IMR-90 (cell line): ENCODE measurements at regions not wholly inside any gene's neighbourhood (a gene's known extent, or its start where the extent isn't known, plus 50 kb on each side); places are given as distances from the start of the nearest gene placed in this dataset.

ENCODE experiments used
- ATAC-seq: fragments of 200-7000 bp; cut with Tn5 transposase; 2 replicates; pipeline ENCODE4 v1.9.1; 2020; ENCODE audit warnings: low read depth, mild to moderate bottlenecking, moderate library complexity
- BruUV-seq: library from RNA; stranded (reverse); fragments of 400-500 nt; replicated peaks from 2 replicates; lab custom pipeline; 2021; lab: Mats Ljungman, UMichigan
- CTCF ChIA-PET: fragments of 300-600 bp; formaldehyde crosslinking; extraction: SDS; loops from one replicate; lab custom pipeline; 2021; ENCODE audit warnings: antibody characterized with exemption; lab: Yijun Ruan, JAX
- POLR2A ChIA-PET: fragments of 300-600 bp; sonication (Branson Sonifier 250); formaldehyde crosslinking; loops from one replicate; lab custom pipeline; 2022; ENCODE audit warnings: antibody characterized with exemption; ENCODE audit not compliant: unreplicated experiment; lab: Charles Lee
- DNase-seq: peaks from one replicate; pipeline ENCODE4 v3.0.0; 2013
- H2AFZ ChIP-seq: replicated peaks from 2 replicates; pipeline ENCODE3; 2013; ENCODE audit warnings: low read length, mild to moderate bottlenecking; ENCODE audit not compliant: poor library complexity
- H2AK5ac ChIP-seq: 2 replicates; pipeline ENCODE4 v1.6.1; 2013; ENCODE audit warnings: low read depth, low read length, inconsistent platforms
- H2AK9ac ChIP-seq: replicated peaks from 2 replicates; pipeline ENCODE3; 2013; ENCODE audit warnings: mild to moderate bottlenecking, low read depth, low read length, moderate library complexity; ENCODE audit not compliant: poor library complexity
- H2BK120ac ChIP-seq: 2 replicates; pipeline ENCODE4 v1.6.1; 2013; ENCODE audit warnings: low read depth, low read length, inconsistent platforms
- H2BK15ac ChIP-seq: 3 replicates; pipeline ENCODE4 v1.6.1; 2013; ENCODE audit warnings: low read depth, low read length, inconsistent platforms
- H2BK20ac ChIP-seq: 2 replicates; pipeline ENCODE4 v1.6.1; 2013; ENCODE audit warnings: low read depth, mild to moderate bottlenecking, inconsistent platforms, low read length, moderate library complexity
- H2BK5ac ChIP-seq: 2 replicates; pipeline ENCODE4 v1.6.1; 2013; ENCODE audit warnings: mild to moderate bottlenecking, low read depth, low read length, inconsistent platforms; ENCODE audit not compliant: poor library complexity, severe bottlenecking
- H3K14ac ChIP-seq: replicated peaks from 2 replicates; pipeline ENCODE4 v1.6.1; 2013; ENCODE audit warnings: low read depth, low read length, inconsistent platforms
- H3K18ac ChIP-seq: 2 replicates; pipeline ENCODE4 v1.6.1; 2013; ENCODE audit warnings: low read depth, low read length, control low read depth
- H3K23ac ChIP-seq: 2 replicates; pipeline ENCODE4 v1.6.1; 2013; ENCODE audit warnings: low read depth, low read length, inconsistent platforms
- H3K27ac ChIP-seq: 2 replicates; pipeline ENCODE4 v1.5.1; 2013; ENCODE audit warnings: mild to moderate bottlenecking, control low read depth, low read length; ENCODE audit not compliant: insufficient read depth
- H3K27me3 ChIP-seq: 2 replicates; pipeline ENCODE4 v1.6.1; 2013; ENCODE audit warnings: low read length; ENCODE audit not compliant: control insufficient read depth, insufficient read depth
- H3K36me3 ChIP-seq: 2 replicates; pipeline ENCODE4 v1.6.1; 2013; ENCODE audit warnings: low read length, mixed read lengths; ENCODE audit not compliant: control insufficient read depth, insufficient read depth
- H3K4ac ChIP-seq: 2 replicates; pipeline ENCODE4 v1.6.1; 2013; ENCODE audit warnings: low read depth, low read length, inconsistent platforms
- H3K4me1 ChIP-seq: 2 replicates; pipeline ENCODE4 v1.6.1; 2013; ENCODE audit warnings: low read length, mixed read lengths; ENCODE audit not compliant: control insufficient read depth, insufficient read depth
- H3K4me2 ChIP-seq: 2 replicates; pipeline ENCODE4 v1.6.1; 2013; ENCODE audit warnings: low read depth, mild to moderate bottlenecking, control low read depth, low read length, moderate library complexity
- H3K4me3 ChIP-seq: 2 replicates; pipeline ENCODE4 v1.5.1; 2013; ENCODE audit warnings: low read depth, mild to moderate bottlenecking, control low read depth, low read length, moderate library complexity; ENCODE audit not compliant: insufficient read depth
- H3K56ac ChIP-seq: 2 replicates; pipeline ENCODE4 v1.6.1; 2013; ENCODE audit warnings: low read length, inconsistent platforms; ENCODE audit not compliant: insufficient read depth; ENCODE audit errors: extremely low read depth
- H3K79me1 ChIP-seq, 2 experiments: 2 replicates each; pipeline ENCODE4 v1.6.1; 2013; ENCODE audit warnings: low read length in 2 of 2, inconsistent platforms in 1 of 2, low read depth in 1 of 2
- H3K9ac ChIP-seq: 2 replicates; pipeline ENCODE4 v1.6.1; 2013; ENCODE audit warnings: low read depth, low read length, control low read depth
- H3K9me1 ChIP-seq: 2 replicates; pipeline ENCODE4 v1.6.1; 2013; ENCODE audit warnings: low read length, inconsistent platforms; ENCODE audit not compliant: insufficient read depth
- H3K9me3 ChIP-seq: 2 replicates; pipeline ENCODE4 v1.6.1; 2013; ENCODE audit warnings: low read length; ENCODE audit not compliant: control insufficient read depth, insufficient read depth
- H4K20me1 ChIP-seq: 2 replicates; pipeline ENCODE4 v1.6.1; 2013; ENCODE audit warnings: low read length, inconsistent platforms; ENCODE audit not compliant: insufficient read depth
- H4K5ac ChIP-seq: 2 replicates; pipeline ENCODE4 v1.6.1; 2013; ENCODE audit warnings: mild to moderate bottlenecking, low read depth, low read length, control low read depth
- H4K8ac ChIP-seq, 2 experiments: 2 replicates each; pipeline ENCODE4 v1.6.1; 2013; ENCODE audit warnings: low read depth in 2 of 2, low read length in 2 of 2, control low read depth in 1 of 2, inconsistent platforms in 1 of 2
- H4K91ac ChIP-seq: 2 replicates; pipeline ENCODE4 v1.6.1; 2013; ENCODE audit warnings: low read depth, low read length, inconsistent platforms; ENCODE audit not compliant: insufficient read depth
- BHLHE40 ChIP-seq: fragments of 150-350 bp; IDR thresholded peaks from 2 replicates; pipeline ENCODE4 v1.6.1; 2016; ENCODE audit warnings: mild to moderate bottlenecking, low read depth, low read length
- CEBPB ChIP-seq: IDR thresholded peaks from 2 replicates; pipeline ENCODE4 v1.6.1; 2012; ENCODE audit warnings: low read depth, low read length, improper control_type of control experiment
- CHD1 ChIP-seq: IDR thresholded peaks from 2 replicates; pipeline ENCODE4 v1.6.1; 2012; ENCODE audit warnings: low read depth, low read length, improper control_type of control experiment
- ELK1 ChIP-seq: fragments of 150-350 bp; IDR thresholded peaks from 2 replicates; pipeline ENCODE4 v1.6.1; 2016; ENCODE audit warnings: low read depth, mild to moderate bottlenecking, low read length, moderate library complexity, borderline replicate concordance
- FOS ChIP-seq: fragments of 150-350 bp; IDR thresholded peaks from 2 replicates; pipeline ENCODE4 v1.6.1; 2016; ENCODE audit warnings: low read depth, low read length
- MAZ ChIP-seq: IDR thresholded peaks from 2 replicates; pipeline ENCODE4 v1.6.1; 2012; ENCODE audit warnings: low read depth, mild to moderate bottlenecking, low read length, improper control_type of control experiment, moderate library complexity, borderline replicate concordance
- NFE2L2 ChIP-seq: fragments of 150-350 bp; IDR thresholded peaks from 2 replicates; pipeline ENCODE4 v1.6.1; 2016; ENCODE audit warnings: low read depth, mild to moderate bottlenecking, low read length
- POLR2A ChIP-seq: IDR thresholded peaks from 2 replicates; pipeline ENCODE4 v1.6.1; 2012; ENCODE audit warnings: mild to moderate bottlenecking, low read depth, low read length
- RAD21 ChIP-seq: IDR thresholded peaks from 2 replicates; pipeline ENCODE4 v1.6.1; 2012; ENCODE audit warnings: low read length, improper control_type of control experiment
- RFX5 ChIP-seq: IDR thresholded peaks from 2 replicates; pipeline ENCODE4 v1.8.0; 2012; ENCODE audit warnings: low read depth, mild to moderate bottlenecking, low read length, moderate library complexity
- SMC3 ChIP-seq: fragments of 150-350 bp; IDR thresholded peaks from 2 replicates; pipeline ENCODE4 v1.6.1; 2016; ENCODE audit warnings: low read depth, mild to moderate bottlenecking, antibody characterized with exemption, low read length, moderate library complexity
- WGBS, 2 experiments: methylation state at CpG; one replicate each; pipeline versions ENCODE4 v1.1.5 to v1.1.7; 2013; ENCODE audit warnings: missing lambda C conversion rate in 2 of 2; ENCODE audit not compliant: insufficient read length in 1 of 2; ENCODE audit errors: extremely low coverage in 2 of 2; 5-methylcytosine and 5-hydroxymethylcytosine counted together
- dilution Hi-C: fragments of 300-500 bp; cut with HindIII; formaldehyde crosslinking; loops from one replicate; pipeline ENCODE4 v1.14.3; 2018; ENCODE audit warnings: low sequenced_read_pairs; ENCODE audit not compliant: unreplicated experiment
- in situ Hi-C: fragments of 300-500 bp; cut with MboI; formaldehyde crosslinking; loops from 3 replicates; pipeline ENCODE4 v1.14.3; 2019; ENCODE audit warnings: low sequenced_read_pairs, inconsistent platforms, mixed read lengths
- intact Hi-C: fragments of 100-400 bp; cut with micrococcal nuclease; formaldehyde crosslinking; loops from 2 replicates; pipeline ENCODE4 v1.10.0; 2022
- TF ChIP-seq, protein P1 (sequence below): conservative IDR thresholded peaks from 2 replicates; pipeline ENCODE4 v1.5.1; 2012; ENCODE audit warnings: mild to moderate bottlenecking, low read depth, low read length, improper control_type of control experiment
- TF ChIP-seq, protein P2 (sequence below): fragments of 150-350 bp; IDR thresholded peaks from 2 replicates; pipeline ENCODE4 v1.6.1; 2017; ENCODE audit warnings: mild to moderate bottlenecking, antibody characterized with exemption, low read length, low read depth

DNA sequence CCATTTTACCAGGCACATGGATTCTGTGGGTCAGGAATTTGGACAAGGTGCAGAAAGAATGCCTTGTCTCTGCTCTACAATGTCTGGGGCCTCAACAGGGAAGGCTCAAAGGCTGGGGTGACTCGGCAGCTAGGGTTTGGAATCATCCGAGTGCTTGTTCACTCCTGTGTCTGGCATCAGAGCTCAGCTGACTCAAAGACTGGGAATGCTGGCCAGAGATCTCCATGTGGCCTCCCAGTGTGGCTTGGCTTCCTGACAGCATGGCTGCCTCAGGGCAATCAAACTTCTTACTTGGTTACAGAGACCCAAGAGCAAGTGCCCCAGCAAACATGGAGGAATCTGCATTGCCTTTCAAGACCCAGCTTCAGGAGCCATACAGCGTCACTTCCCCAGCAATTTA is 110.5 kb downstream of the TOMM20 start:
- no peaks in the 10 kb centered on the region for H3K36me3 ChIP-seq
- TF ChIP-seq MAZ (no peak), CEBPB (0 out of 2 replicates have a peak, but pooled peaks have one; percentile 29), SMC3 (no peak), ELK1 (no peak), NFE2L2 (peak; percentile 87), RAD21 (peak; percentile 20), CHD1 (no peak), BHLHE40 (peak; percentile 28; the same call in 1 of the 2 replicates), FOS (peak; percentile 60), POLR2A (no peak), RFX5 (no peak)
- TF ChIP-seq, protein P1, sequence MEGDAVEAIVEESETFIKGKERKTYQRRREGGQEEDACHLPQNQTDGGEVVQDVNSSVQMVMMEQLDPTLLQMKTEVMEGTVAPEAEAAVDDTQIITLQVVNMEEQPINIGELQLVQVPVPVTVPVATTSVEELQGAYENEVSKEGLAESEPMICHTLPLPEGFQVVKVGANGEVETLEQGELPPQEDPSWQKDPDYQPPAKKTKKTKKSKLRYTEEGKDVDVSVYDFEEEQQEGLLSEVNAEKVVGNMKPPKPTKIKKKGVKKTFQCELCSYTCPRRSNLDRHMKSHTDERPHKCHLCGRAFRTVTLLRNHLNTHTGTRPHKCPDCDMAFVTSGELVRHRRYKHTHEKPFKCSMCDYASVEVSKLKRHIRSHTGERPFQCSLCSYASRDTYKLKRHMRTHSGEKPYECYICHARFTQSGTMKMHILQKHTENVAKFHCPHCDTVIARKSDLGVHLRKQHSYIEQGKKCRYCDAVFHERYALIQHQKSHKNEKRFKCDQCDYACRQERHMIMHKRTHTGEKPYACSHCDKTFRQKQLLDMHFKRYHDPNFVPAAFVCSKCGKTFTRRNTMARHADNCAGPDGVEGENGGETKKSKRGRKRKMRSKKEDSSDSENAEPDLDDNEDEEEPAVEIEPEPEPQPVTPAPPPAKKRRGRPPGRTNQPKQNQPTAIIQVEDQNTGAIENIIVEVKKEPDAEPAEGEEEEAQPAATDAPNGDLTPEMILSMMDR: no peak
- TF ChIP-seq, protein P2, sequence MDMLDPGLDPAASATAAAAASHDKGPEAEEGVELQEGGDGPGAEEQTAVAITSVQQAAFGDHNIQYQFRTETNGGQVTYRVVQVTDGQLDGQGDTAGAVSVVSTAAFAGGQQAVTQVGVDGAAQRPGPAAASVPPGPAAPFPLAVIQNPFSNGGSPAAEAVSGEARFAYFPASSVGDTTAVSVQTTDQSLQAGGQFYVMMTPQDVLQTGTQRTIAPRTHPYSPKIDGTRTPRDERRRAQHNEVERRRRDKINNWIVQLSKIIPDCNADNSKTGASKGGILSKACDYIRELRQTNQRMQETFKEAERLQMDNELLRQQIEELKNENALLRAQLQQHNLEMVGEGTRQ: peak; percentile 58; the same call in 1 of the 2 replicates
- H2AFZ ChIP-seq: peak overlapping the region; percentile 28
- H2BK5ac ChIP-seq: peak overlapping the region; percentile 75
- peak overlapping the region; percentile 26; the same call in 1 of the 2 replicates for H3K14ac ChIP-seq
- peak overlapping the region; percentile 3; the same call in 1 of the 2 replicates for H4K5ac ChIP-seq
- peak overlapping the region; percentile 74 for H3K4ac ChIP-seq
- H3K9me3 ChIP-seq: peaks cover 5% of the 10 kb centered on the region
- H3K9me1 ChIP-seq: peaks cover 3% of the 10 kb centered on the region; the same call in 1 of the 2 replicates
- ChIA-PET POLR2A (interaction anchor here (0.5 kb wide), 1 partner anchor 13 kb away, joined by 3 read pairs; no protein-coding TSS in a partner anchor), CTCF (interaction anchor here (1.6 kb wide), 1 partner anchor 65 kb away, joined by 4 read pairs; no protein-coding TSS in a partner anchor)
- H2BK20ac ChIP-seq: peak overlapping the region; percentile 85
- DNase-seq (peak; percentile 98), ATAC-seq (peak; percentile 93)
- intact Hi-C loops: no loop called here
- peaks cover 3% of the 10 kb centered on the region for H3K4me1 ChIP-seq
- peak overlapping the region in 1 of 2 experiments; percentile 55; a peak in 2 of 4 replicates for H4K8ac ChIP-seq
- no peak overlapping the region for H3K56ac ChIP-seq
- no peaks in the 10 kb centered on the region for H4K20me1 ChIP-seq
- no peak overlapping the region; the same call in 1 of the 2 replicates for H3K23ac ChIP-seq
- H3K9ac ChIP-seq: no peak overlapping the region
- H2BK15ac ChIP-seq: peak overlapping the region; percentile 54; the same call in 2 of the 3 replicates
- no CpG with 5 or more reads among the region's 3 CpGs for WGBS, 2 experiments
- H4K91ac ChIP-seq: peak overlapping the region; percentile 54; the same call in 1 of the 2 replicates
- no TSS peak for BruUV-seq
- H3K79me1 ChIP-seq: no peaks in the 10 kb centered on the region
- no peak overlapping the region for H3K4me2 ChIP-seq
- no peak overlapping the region for H3K4me3 ChIP-seq
- H3K27me3 ChIP-seq: no peaks in the 10 kb centered on the region
- H3K27ac ChIP-seq: peak overlapping the region; percentile 45
- H2BK120ac ChIP-seq: peak overlapping the region; percentile 71
- peak overlapping the region; percentile 22 for H2AK9ac ChIP-seq
- peak overlapping the region; percentile 59 for H2AK5ac ChIP-seq
- dilution Hi-C loops: no loop called here
- in situ Hi-C loops: loop anchor here (5.0 kb wide), 1 partner anchor 39 kb away; no protein-coding TSS in a partner anchor
- peak overlapping the region; percentile 5; the same call in 1 of the 2 replicates for H3K18ac ChIP-seq
